Neural crest cell (in vitro differentiated cells): ENCODE measurements at regions not wholly inside any gene's neighbourhood (a gene's known extent, or its start where the extent isn't known, plus 50 kb on each side); places are given as distances from the start of the nearest gene placed in this dataset.

Experiments
- DNase-seq: peaks from one replicate; pipeline ENCODE4 v3.0.0; 2021; ENCODE audit warnings: low read depth, mixed read lengths, low spot score
- H3K27ac Mint-ChIP-seq: one replicate; pipeline ENCODE4 v1.8.0; 2021; ENCODE audit warnings: mild to moderate bottlenecking, mixed read lengths; ENCODE audit not compliant: unreplicated experiment
- H3K27me3 Mint-ChIP-seq: 2 replicates; pipeline ENCODE4 v1.8.0; 2021; ENCODE audit warnings: low read depth, mild to moderate bottlenecking, mixed read lengths
- H3K36me3 Mint-ChIP-seq: 2 replicates; pipeline ENCODE4 v1.8.0; 2021; ENCODE audit warnings: low read depth, mild to moderate bottlenecking, mixed read lengths
- H3K4me1 Mint-ChIP-seq: 2 replicates; pipeline ENCODE4 v1.8.0; 2021; ENCODE audit warnings: mixed read lengths
- H3K4me3 Mint-ChIP-seq: one replicate; pipeline ENCODE4 v1.8.0; 2021; ENCODE audit warnings: mild to moderate bottlenecking, mixed read lengths
- H3K9me3 Mint-ChIP-seq: 2 replicates; pipeline ENCODE4 v1.8.0; 2021; ENCODE audit warnings: mixed read lengths
- CTCF ChIP-seq: fragments of 200-600 bp; sonication (generic); conservative IDR thresholded peaks from 2 replicates; pipeline ENCODE4 v1.5.0; 2021; ENCODE audit warnings: antibody characterized with exemption, mild to moderate bottlenecking

GRCh38 chr9:109729513-109729912 lies 50.5 kb upstream of the PALM2AKAP2 start:
- Mint-ChIP-seq H3K27ac (no peak overlapping the region), H3K9me3 (no peaks in the 10 kb centered on the region), H3K4me3 (no peak overlapping the region), H3K4me1 (no peaks in the 10 kb centered on the region), H3K36me3 (no peaks in the 10 kb centered on the region), H3K27me3 (peaks cover 2% of the 10 kb centered on the region)
- DNase-seq: no peak
- TF ChIP-seq CTCF: no peak
